C1 segment of cervical spinal cord (tissue), 14 donors: ENCODE measurements at regions not wholly inside any gene's neighbourhood (a gene's known extent, or its start where the extent isn't known, plus 50 kb on each side); places are given as distances from the start of the nearest gene placed in this dataset.
"Not testable (repeated sequence)": the region's sequence is repeated elsewhere in the genome, so short reads cannot be mapped to it uniquely, and the experiment has no call there.

ENCODE experiments used
- DNase-seq, 14 donors: peaks; one replicate each; lab custom pipeline; 2025; lab: John Stamatoyannopoulos, UW

DNA sequence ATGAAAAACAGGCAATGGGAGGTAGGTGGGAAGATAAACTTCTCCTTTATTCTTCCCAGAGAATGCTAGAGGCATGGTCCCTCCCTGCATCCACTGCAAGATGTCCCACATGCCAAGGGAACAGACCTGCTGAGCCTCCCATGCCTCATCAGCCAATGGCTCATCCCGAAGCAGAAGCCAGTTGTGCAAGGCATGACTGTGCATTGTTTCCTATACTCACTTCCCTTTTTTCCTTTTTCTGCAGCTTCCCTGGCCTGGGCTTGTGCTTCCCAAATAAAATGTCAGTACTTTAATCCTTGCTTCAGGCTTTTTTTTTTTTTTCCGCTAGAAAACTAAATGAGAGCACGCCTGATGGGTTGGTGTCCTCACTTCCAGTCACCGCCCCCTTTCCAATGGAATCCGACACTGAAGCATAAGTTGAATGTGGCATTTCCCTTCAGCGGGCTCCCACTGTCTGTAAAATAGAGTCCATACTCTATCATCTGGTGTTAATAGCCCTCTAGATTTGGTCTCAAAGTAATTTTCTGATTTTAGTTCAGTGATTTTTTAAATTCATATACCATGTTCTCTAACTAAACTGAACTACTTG lies 239.0 kb upstream of the JADE1 start:
- no peak for DNase-seq

- DNase-seq = no peak
These were observed 242.8 kb upstream of the JADE1 start for GRCh38 chr4:128566693-128567092.

DNA sequence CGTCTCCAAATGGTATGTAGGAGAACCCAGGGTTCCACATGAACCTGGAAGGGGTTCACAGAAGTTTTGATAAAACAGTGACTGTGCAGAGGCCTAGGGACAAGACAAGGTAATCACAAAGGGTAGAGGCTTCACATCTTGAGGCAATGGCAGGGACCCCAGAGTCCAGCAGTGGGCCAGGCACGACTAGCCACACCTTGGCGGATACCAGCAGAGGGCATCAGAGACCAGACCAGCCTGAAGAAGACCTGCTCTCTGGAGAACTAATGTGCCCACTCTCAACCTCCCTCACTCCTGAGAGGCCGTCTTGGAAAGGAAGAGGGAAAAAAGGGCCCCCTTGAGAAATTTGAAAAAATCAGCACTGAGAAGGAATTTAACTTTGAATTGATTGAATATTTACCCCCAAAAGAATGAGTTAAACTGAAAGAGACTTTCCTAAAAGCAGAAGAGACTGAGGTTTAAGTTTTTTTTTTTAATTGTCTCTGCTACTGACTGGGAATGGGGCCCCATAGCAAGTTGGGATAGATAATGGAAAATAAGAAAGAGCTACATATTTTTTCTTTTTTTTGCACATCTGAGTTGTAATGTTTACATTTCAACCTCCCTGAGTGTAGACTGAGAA lies 243.8 kb upstream of the JADE1 start:
- peak in 1 of 14 donors; percentile 13 for DNase-seq

GRCh38 chr4:128565054-128565453 lies 244.4 kb upstream of the JADE1 start:
- DNase-seq = no peak

DNA sequence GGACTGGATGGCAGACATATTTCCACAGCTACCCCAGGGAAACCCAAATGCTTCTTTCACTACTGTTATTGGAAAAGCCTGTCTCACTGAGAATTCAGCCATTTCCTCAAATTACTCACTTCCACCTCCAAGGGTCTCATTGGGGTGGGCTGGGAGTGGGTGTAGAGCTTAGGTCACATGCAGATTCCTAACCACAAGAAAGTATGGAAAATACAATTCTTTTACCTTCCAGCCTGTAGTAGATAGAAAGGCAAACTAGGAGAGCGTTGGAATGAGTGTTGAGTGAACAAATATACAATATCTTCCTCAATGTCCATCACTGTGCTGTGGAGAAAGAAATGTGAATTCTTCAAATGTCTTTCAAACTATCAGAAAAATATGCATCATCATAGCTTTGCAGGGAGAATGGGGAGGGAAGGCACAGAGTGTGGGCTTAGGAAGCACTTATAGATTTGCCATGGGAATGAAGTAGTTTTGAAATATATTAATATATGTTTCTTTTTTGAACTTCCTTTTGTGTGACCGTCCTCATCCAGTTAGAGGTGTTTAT lies 245.3 kb upstream of the JADE1 start:
- DNase-seq = no peak

DNA sequence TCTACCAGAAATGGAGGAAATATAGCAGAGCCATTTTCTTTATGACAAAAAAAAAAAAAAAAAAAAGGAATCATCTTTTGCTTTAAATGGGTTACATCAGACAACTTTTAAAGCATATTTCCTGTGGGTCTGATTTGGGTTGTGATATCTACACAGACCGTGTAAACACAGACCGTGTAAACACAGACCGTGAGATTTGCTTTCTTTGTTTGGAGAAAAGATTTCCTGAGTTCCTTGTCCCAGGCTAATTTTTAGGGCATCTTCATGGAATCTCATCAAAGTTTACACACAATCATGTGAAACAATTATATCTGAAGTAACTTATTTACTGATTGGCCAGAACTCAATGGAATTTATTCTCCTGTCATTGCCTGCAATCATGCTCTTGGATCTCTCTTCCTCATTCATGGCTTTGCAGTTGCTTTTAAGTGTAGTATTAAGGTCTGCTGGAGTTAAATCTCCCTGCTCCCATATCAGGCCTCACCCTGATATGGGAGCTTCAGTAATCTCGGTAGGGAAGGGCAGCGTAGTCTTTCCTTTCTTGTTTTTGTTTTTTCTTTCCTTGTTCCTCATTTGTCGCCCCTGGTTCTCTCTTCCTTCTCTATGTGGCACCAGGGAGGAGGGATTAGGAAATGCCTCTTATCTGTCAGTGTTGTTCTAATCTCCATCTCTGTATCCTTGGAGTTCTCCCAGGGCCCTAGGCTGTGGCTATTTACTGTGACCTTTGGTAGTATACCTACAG lies 248.6 kb upstream of the JADE1 start:
- DNase-seq = no peak

DNA sequence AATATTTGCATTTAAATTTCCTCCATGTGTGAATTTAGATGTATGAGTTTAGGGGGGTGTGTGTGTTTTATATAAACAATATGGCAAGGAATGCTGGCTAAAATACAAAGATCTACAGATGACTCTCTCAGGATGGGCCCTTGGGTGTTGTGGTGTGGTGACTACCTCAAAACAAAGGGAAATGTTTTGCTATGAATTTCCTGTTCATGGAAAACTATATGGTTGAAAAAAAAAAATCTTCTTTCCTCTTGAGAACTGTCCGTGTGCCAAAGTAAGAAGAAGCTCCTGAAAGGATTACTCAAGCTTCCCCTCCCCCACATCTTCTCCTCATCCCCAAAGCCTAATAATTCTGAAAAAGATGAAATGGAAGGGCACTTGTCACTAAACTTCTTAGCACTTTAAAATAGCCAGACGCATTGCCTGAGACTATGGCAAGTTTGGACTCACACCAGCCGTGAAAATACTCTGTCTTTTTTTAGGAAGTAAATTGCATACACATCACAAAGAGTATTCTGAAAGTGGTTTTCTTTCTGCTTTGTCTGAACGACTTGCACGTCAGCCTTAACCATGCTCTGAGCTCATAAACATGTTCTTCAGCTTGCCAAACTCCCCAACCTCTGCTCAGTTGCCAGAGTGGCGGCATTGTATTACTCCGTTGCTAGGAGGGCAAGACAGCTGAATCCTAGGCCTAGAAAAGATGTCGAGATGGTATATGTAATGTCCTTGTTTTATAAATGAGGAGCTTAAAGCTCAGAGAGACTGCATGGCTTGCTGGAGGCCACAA lies 250.4 kb upstream of the JADE1 start:
- peak in 1 of 14 donors; percentile 6 for DNase-seq

DNA sequence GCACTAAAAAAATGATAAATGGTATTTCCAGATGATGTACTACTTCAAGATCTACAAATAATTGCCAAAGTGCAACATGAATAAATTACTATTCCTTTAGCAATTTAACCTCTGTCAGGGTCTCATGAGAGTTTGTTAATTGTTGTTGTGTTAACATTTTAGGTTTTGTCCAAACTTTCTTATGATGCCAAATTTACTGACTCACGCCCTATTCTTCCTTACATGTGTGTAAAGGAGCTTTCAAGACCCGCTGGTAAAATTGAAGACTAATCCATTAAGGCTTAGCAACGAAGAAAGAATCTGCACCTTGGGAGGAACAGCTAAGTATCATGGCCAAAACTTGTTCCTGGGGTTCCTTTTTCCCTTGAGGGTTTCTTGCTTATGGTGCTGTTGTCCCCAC lies 252.7 kb upstream of the JADE1 start:
- DNase-seq = no peak

DNA sequence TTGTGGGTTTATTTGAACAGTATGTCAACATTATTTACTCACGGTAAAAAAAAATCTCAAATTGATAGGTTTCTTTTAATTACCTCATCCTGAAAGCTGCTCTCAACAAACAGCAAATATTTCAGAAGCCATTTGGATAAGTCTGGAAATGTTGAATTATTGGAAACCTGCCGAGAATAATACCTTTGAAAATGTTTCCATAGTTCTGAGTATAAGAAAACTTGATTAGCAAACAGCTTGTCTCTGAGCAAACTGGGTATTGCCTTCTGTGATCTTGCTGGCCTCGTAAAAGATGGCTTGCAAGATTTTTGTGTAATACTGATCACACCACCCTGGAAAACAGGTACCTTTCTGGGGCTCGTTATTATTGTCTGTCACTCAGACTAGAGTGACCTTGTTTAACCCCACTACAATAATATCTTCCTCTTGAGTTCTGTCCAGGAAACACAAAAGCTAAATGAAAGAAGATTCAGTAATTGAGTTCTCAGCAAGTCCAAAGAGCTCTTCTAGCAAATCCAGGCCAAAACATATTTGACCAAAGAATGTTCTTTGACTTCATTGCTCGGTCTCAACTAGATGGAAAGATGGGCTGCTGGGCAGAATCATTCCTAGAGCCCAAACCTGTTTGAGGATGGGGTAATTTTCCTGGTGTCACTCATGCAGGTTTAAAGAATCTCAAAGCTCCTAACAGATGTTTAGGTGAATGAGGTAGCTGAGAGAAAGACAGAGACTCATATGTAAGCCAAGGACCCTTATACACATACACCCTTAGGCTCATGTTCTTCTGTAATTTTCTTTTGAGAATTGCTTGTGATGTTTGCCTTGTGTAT lies 255.6 kb upstream of the JADE1 start:
- no peak for DNase-seq

DNA sequence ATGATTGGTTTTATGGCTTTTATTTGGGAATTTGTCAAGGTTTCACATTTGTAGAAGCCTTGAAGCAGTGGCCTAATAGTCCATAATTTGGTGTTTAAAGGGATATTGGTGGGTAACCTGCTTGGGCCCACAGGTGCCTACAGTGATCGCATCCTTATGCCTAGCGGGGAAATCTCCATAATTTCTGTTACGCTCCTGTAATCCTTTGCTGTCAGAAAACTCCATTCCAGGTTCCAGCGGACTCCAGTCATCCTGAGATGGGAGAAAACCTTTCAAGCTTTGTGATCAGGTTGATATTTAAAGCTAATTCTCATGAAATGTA lies 257.0 kb upstream of the JADE1 start:
- no peak for DNase-seq

- DNase-seq = no peak
These were observed 258.2 kb upstream of the JADE1 start for GRCh38 chr4:128551280-128551679.

DNA sequence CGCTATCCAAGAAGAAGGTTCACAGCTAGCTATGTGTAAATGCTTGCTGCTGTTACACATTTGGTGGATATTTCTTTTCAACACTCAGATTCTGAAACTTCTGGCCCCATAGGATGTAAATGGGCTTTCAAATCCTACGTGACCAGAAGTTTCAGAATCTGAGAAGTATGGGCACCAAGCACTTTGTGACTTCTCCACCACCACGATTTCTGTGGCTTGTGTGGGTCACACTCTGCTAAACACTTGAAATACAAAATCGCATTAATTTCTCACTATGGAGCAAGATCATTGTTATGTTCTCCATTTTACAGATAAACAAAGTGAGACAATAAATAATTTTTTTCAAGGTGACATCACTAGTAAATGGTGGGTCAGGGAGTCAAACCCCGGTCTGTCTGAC lies 259.4 kb upstream of the JADE1 start:
- no peak for DNase-seq

GRCh38 chr4:128549636-128550035 lies 259.9 kb upstream of the JADE1 start:
- DNase-seq = no peak

DNA sequence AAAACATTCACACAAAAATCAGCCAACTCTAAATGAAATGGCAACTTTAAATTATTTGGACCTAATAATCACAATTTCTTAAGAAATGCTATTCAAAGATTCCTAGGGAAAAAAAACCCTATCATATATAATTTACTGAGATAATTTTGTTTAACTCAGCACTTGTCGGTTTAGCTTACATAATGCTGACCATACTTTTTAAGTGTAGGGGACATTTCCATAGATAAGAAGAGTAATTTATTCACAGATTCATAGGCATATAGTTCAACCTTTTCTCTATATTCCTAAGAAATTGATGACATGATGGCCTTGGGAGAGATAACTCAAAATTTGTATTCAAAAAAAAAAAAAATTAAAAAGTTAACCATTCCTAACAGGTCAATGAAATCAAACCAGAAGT lies 260.8 kb upstream of the PGRMC2 start:
- no peak for DNase-seq

DNA sequence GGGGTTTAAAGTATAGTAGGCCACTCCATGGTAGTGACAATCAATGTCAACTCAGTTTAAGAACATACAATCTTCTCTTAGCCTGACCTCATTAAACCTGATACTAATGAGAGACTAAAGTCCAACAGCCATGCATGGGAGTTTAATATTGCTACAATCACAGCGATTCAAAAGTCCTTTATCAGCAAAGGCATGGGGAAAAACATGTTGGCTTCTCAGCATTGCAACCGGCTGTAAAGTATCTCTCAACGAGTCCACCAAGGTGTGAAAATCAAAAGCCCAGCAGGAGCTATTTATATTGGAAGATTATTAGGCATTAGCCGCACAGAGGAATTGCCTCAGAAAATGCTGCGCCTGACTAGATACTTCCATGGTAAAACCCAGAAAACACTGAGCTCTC lies 256.7 kb upstream of the PGRMC2 start:
- DNase-seq = no peak

DNA sequence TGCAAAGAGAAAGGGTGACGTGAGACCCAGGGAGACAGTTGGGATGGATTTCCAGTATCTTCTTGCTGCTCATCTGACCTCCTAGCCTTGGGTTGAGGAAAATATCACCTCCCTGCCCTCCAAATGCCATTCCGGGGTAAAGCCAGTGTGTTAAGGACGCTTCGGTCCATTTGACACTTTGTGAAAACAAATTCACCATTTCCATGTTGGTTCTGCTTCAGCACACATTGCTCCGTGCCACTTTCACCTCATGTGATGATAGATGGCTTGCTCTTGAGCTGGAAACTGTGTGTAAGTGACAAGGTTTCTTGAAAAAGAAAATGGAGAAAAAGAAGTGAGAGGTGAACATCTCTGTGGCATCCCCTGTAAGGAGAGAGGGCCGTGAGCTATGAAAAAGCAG lies 256.1 kb upstream of the PGRMC2 start:
- no peak for DNase-seq

GRCh38 chr4:128542047-128542446 lies 254.4 kb upstream of the PGRMC2 start:
- no peak for DNase-seq

DNA sequence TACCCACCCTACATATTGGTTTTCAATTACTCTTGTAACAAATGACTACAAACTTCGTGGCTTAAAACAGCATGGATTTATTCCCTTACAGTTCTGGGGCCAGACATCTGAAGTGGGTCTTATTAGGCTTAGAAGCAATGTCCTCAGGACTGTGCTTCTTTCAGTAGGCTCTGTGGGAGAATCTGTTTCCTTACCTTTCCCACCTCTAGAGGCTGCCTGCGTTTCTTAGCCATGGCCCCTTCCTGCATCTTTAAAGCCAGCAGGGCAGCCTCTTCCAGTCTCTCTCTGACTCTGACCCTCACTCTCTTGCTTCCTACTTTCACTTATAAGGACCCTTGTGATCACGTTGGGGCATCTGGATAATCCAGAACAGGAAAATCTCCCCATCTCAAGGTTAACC lies 252.5 kb upstream of the PGRMC2 start:
- no peak for DNase-seq

GRCh38 chr4:128538111-128538882 lies 250.7 kb upstream of the PGRMC2 start:
- DNase-seq = no peak

DNA sequence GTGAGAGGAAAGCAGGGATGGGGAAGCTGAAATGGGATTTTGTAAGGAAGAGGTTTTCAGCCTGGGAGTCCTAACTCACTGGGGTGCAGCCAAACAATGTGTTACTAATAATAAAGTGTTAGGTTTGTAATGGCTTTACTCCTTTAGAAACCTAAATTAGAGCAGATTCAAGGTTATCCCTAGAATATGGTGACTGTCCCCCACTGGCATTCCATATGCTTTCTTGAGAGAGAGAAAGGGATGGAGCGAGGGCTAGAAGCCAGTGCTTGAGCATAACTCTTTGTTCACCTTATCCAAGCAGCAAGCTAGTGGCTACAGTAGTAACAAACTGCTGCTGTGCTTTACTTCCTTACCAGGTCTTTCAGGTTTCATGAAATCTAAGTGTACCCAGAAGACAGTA lies 249.1 kb upstream of the PGRMC2 start:
- DNase-seq = no peak

GRCh38 chr4:128535510-128535909 lies 247.9 kb upstream of the PGRMC2 start:
- not testable (repeated sequence) for DNase-seq
